GM19438 (cell line): ENCODE measurements at regions not wholly inside any gene's neighbourhood (a gene's known extent, or its start where the extent isn't known, plus 50 kb on each side); places are given as distances from the start of the nearest gene placed in this dataset.

Experiments
- ATAC-seq: cut with Tn5 transposase; IDR thresholded peaks from one replicate; pipeline ENCODE4 v1.9.1; 2021; ENCODE audit warnings: low read depth; ENCODE audit not compliant: unreplicated experiment

DNA sequence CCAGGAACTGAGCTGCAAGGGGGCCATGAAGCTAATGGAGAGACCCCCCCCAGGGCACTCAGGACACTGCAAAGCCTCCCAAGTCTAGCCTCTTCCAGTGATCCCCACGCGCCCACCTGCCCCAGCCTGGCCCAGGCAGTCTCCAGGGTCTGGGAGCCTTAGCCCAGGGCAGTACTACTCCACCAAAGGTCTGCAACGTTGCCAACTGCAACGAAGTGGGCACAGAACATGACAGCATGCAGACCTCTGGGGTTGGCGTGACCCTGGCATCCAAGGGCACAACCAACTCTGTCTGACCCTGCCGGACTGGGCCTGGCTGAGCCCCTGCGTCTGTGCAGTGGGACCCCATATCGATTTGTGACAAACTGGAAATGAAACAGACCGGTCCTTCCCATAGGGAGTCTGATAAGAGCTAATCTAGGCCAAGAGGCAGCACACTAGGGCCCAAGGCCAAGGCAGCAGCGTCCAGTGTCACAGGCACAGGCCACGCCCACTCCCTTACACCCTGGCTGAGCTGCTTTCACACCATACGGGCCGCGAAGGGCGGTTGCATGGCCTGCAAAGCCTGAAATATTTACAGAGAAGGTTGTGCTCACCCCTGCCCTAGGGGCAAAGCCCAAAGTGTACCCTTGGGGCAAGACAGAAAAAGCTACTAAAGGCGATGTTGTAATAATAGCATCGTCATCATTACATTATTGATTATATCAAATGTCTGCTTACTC is 76.7 kb downstream of the NCOR2 start:
- no peak for ATAC-seq

DNA sequence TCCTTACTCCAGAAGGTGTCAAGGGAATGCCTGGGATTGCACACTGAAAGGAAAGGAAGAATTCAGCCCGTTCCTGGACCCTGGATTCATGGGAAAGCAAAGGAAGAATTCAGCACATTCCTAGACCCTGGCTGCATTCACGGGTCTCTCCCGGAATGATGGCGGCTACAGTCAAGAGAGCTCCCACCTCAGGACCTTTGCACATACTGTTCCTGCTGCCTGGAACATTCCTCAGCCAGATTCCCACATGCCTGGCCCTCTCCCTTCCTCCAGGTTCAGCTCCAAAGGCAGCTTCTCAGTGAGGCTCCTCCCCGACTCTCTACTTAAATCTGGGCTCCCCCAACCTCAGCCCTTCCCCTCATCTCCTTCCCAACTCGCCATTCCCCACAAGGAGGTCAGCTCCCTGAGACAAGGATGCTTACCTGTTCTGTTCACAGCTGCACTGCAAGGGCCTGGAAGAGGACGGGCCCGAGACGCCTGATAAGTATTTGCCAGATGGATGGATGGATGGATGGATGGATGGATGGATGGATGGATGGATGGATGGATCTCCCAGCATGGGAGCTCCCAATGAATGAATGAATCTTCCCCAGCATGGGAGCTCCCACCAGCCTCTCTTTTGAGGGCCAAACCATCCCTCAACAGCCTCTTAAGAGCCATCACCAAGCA is 77.4 kb downstream of the NCOR2 start:
- no peak for ATAC-seq

DNA sequence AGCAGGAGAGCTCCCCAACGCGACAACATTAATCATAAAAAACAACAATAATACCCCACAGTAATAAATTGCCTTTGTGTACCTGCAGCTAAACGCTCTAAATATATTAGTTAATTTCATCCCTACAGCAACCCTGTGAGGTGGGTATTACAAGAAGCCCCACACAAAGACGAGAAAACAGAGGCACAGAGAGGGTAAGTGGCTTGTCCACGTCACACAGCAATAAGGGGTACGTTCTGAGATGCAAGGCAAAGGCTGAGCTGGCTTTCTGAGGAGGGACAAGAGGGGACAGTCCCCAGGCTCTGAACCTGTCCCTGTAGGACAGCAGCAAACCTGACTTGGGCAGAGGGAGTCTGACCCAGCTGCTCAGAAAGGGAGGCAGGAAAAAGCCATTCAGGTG is 78.2 kb downstream of the NCOR2 start:
- no peak for ATAC-seq

DNA sequence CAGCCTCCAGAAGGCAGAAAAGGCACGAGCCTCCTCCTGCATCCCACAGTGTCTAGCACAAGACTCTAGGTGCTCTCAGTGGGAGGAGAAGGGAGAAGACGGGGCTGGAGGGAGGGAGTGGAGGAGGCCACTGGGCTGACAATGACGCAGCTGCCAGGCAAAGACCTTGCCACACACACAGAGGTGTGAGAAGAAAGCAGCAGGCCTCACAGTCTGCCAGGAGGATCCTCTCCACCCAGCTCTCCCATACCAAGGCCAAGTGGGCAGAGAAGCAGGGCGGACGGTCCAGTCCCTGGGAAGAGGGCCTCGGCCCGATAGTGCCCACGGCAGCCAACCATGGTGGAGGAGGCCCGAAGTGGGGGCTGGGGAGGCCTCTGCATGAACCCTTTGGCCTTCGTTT is 78.9 kb downstream of the NCOR2 start:
- ATAC-seq: no peak

DNA sequence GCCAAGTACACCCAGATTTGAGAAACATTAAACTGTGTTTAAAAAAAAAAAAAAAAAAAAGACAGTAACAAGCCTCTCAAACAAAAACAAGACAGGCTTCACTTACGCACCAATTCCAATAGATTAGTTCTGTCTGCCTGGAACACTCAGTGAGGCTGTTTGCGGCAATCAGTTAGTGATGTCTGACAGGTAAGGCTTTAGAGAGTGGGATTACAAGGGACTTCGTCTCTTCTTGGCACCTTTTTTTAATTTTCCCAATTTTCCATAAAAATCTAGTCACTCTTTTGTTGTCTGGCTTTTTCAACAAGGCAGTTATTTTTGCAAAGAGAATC is 79.6 kb downstream of the NCOR2 start:
- ATAC-seq: no peak

DNA sequence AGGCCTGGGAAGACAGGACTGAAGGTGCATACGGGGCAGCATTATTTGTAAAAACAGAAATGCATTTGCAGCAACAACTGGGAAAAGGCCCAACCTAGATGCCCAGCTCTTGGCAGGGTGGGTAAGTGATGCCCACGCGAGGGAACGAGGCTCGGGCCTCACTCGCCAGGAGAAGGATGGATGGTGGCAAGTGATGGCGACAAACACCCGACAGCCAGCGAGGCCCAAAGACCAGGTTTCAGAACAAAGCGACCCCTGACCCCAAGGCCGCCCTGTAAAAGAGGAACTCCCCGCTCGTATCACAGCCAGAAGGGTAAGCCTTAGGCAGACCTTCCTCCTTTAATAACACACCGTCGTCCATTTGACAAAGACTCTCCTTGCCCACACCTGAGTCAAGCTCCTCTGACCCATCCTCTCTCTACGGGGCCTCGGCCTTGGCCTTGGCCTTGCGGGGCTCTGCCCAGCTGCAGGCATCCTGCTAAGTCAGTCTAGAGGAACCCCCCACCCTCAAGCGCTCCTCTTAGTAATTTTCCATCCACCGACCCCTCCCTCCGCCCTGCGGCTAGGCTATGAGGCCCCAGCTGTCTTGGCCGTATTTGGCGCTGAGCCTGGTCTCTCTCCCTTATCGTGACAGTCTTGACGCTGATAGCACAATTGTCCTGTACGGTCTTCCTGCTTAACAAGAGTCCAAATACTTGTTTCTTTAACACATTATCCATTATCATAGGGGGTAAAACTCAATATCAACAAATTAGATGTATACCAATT is 80.2 kb downstream of the NCOR2 start:
- ATAC-seq: no peak

DNA sequence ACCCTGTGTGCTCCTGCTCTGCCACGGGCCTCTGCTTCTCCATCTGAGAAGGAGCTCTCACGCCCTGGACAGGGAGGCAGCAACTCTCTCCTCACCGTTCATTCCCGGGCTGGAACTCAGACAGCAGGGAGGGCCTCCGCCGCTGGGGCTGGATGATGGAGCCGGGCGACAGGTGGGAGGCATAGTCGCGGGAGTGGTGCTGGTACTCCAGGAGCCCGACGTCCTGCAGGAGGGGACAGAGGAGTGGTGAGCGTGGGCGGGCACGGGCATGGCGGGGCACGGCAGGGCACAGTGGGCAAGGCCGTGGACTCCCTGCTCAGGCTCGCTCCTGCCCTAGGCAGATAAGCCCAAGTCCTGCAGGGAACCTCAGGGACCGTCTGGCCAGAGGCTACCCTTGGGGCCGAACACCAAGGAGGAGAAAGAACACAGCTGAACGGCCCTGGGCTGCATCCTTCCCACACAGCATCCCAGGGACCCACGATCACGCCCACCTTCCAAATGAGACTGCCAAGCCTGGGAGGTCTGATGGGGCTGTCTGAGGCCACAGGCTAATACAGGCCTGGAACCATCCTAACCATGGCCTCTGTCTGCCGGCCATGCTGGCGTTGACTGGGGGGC is 81.0 kb downstream of the NCOR2 start:
- ATAC-seq: no peak

DNA sequence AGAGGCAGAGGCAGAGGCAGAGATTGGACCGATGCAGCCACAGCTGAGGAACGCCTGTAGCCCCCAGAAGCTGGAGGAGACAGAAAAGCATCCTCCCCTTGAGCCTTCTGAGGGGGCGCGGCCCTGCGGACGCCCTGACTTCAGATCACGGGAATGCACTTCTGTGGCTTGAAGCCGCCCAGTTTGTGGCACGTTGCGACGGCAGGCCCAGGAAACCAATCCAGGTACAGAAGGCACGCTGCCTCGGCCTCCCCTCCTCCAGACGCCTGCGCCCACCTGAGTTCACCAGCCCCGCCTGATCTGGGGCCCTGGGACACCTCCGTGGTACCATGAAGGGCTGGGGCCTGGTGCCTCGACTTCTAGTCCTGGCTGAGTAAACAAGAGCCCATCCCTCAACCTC is 82.0 kb downstream of the NCOR2 start:
- ATAC-seq: no peak

DNA sequence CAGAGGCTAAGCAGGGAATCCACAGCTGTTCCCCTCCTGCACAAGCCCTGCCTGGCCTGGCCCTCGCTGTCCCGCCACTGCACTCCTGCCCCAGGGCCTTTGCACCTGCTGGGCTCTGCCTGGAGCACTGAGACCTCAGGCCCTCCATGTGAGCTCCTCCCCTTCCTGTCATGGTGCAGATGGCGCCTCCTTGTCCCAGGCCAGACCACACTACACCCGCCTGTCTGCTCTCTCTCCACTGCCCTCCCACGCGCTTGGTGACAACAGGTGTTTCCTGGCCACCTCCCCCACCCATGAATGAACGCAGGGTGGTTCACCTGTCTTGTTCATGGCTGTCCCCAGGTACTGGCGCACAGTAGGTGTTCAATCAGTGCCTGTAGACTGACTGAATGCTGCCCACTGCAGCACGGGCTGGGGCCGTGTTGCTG is 82.9 kb downstream of the NCOR2 start:
- ATAC-seq: no peak

DNA sequence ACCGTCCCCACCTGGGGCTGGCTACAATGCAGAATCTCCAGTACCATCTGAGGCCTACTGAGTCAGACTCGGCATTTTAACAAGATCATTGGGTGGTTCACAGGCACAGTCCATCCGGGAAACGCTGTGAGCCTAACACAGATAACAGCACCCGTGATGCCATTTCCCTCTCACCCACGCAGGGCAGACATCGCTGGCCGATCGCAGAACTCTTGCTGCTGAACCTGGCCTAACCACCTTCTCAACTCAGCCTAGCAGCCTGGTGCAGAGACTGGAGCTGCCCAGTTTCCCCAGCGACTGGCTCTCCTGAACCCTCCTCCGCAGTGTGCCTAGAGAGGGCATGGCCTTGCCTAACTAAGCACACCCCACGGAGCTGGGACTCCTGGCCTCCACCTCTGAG is 83.3 kb downstream of the NCOR2 start:
- ATAC-seq: no peak

DNA sequence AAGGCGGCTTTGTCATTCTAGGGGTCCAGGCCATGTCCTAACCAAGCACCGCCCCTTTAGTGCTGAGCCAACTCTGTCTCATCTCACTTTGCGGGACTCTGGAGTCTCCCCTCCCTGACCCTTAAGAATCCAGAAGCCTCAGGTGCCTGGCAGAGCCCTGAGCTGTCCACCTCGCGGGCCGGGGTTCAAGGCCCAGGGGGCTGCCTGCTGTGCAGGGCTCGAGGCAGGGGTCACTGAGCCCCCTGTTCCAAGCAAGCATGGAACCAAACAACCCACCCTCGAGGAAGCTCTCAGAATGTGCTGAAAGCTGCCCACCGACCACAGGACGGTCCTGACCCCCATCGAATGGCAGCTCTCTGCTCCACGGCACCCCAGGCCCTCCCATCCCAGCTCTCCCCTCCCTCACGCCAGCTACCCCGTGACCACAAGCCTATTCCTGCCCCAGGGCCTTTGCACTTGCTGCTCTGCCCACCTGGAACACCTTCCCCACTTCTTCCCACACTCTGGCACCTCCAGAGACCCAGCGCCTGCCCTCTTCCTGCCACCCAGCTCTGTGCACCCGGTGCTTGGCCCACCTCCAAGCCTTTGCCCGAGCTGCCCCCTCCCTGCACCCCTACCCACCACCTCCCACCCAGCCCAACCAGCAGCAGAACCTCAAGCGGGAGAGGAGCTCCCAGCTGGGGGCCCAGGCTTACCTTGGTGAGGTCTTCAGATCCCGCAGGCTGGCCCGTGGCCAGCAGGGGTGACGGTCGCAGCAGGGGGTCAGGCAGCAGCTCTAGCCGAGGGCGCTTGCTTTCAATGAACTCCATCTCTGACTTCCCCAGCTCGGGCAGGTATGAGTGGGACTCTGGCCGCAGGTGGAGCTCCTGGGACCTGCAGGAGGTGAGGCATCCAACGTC is 84.3 kb downstream of the NCOR2 start:
- no peak for ATAC-seq

DNA sequence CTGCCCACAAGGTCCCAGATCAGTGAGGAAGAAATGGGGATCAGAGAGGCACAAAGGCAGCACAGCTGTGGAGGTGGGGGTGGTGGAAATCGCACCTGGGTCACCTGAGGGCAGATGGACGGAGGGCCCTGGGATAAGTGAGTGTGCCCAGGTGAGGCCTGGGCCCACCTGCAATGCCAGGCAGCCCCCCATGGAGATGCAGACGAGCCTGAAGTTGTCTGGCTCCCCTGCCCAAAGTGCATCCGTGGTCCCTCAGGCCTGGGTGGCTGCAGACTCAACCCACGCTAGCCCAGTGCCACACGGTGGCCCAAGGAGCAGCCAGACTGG is 84.9 kb downstream of the NCOR2 start:
- ATAC-seq: no peak

DNA sequence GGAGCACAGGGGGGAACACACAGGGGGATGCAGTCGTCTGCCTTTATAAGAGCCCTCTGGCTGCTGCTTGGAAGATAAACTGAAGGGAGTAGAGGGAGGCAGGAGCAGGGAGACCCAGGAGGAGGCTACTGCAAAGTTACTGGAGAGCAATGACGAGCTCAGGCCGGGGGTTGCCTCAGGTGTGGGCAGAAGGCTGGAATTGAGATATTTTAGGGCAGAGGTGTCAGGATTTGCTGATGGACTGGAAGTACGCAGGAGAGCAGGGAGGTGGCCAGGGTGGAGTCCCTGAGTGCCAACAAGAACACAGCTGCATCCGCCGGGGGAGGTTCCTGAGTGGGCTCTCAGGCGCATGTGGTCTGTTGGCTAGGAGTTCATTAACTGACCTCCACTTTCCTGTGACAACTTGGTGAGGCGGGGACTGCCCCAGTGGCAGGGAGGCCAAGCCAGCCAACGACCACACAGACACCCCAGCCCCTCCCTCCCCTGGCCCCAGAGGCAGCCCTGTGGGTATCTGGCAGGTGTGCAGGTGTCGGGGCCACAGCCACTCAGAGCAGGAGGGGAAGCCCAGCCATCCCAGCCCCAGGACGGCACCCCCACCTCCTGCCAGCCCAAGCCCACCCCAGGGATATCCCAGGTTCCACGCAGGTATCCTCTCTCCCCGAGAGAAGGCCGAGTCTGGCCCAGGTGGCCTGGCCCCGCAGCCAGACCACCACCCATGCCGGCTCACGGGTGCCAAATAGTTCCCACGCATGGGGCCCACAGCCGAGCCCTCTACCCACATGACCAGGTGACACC is 85.4 kb downstream of the NCOR2 start:
- peak; percentile 47 for ATAC-seq

DNA sequence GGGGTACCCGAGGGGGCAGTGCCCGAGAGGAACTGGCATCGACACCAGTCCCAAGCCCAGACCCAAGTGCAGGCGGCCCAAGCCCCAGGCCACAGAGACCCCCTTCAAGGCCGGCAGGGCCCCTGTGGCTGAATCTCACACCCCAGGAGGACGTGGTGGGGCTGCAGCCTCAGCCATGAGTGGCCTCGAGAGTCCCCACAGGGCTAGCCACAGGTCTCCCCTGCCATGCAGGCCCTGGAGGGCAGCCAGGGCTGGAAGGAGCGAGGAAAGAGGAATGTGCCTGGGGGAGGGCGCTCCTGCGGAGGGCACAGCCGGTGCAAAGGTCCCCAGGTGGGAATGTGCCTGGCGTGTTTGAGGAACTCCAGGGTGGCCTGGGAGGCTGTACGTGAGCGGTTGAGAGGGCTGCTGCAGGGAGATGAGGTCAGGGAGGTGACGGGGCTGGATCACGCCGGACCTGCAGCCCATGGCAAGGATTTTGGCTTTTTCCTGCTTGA is 86.1 kb downstream of the NCOR2 start:
- ATAC-seq: no peak

DNA sequence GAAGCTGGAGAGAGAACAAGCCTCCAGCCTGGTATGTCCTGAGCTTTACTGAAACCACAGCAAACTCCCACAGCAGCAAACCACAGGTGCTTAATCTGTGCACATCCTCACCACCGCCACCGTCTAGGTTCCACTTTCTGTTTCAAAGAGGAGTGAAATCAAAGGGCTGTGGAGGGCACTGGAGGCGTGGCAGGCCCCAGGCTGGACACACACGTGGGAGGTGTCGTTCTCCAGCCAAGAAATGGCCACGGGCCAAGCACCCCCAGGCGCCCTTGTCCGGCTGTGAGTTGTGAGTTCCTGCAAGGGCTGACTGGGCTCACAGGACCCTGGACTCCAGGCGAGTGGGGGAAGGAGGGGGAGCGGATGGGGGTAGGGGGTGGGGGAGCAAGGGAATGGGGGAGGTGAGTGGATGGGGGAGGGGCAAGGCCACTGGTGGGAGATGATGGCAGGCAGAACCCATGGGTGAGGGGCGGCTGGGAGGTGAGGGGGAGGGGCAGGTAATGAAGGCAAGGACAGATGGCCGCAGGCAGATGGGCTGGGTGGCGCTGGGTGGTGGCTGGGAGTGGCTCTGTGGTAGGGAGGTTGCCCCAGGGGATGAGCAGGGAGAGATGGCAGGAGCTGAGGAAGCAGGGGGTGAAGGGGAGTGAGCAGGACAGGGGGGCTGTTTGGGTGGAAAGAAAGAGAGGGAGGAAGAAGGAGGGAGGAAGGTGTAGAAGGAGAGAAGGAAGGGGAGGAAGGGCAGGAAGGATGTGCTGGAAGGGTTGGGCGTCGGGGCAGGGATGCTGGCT is 86.7 kb downstream of the NCOR2 start:
- ATAC-seq: peak; percentile 80

DNA sequence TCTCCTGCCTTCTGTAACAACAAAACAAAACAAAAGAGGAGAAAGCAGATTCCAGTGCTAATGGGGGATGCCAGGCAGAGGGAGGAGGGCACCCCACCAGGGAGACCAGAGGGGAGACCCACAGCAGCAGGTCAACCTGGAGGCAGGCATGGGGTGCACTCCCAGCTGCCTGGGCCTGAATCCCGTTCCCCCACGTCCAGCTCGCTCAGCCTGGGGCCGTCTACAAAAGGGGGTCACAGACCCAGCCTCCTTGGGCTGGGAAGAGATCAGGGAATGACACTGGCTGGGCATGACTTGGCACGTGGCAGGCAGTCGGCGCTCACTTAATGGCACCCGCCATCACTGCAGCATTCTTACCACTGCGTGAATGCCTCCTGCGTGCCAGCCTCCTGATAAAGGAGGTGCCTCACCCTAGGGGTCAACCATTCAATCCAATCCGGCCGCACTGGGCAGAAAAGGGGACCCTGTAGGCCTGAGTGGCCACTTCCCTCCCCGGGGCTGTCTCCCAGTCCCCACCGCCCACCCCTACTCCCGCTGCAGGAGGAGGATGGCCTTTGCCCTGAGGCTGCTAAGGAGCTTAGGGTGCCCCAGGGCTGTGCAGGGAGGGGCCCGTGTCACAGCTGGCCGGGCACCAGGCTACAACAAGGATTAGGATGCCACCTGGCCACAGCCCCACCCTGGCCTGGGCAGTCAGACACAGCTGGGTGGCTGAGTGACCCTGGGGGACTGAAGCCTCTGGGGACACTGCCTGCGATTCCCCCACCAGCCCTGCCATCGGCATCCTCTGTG is 87.5 kb downstream of the NCOR2 start:
- ATAC-seq: no peak

DNA sequence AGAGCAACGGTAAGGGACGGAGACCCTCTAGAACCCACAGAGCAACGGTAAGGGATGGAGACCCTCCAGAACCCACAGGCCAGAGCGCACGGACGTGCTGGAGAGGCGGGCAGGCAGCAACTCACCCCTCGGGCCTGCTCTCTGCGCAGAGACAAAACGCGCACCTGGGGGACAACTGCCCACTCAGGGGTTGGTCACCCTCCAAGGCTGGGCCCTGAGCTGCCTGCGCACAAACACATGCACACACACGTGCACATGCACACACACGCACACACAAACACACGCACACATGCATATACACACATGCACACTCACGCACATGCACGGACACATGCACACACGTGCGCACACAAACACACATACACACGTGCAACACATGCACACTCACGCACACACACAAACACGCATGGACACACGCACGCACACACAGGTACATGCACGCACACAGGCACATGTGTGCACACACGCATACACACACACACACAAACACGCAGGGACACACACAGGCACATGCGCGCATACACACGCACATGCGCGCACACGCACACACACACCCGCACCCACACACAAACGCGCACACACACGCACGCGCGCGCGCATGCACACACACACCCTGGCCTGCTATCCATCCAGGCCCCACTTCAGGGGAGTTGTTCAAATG is 88.3 kb downstream of the NCOR2 start:
- no peak for ATAC-seq

DNA sequence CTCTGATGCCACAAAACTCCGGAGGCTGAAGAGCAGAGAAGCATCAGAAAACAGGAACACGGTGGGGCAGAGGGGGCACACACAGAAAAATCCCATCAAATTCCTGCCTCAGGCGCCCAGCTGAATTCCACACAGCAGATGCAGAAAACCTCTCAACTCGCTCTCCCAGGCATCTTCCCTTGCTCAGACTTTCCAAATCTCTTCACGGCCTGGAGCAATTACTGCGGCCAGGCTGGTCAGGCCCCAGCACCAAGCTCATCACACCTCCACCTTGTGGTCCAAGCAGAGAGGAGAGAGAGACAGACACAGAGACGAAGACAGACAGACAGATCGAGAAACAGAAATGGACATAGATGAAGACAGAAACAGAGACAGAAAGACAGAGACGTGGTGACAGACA is 89.0 kb downstream of the NCOR2 start:
- no peak for ATAC-seq
